ENCODE measurements at regions not wholly inside any gene's neighbourhood (a gene's known extent, or its start where the extent isn't known, plus 50 kb on each side); places are given as distances from the start of the nearest gene placed in this dataset.
A peak's percentile ranks its signal among the peaks of the same experiment; 100 is the strongest.

GRCh38 chr3:110620118-110620517, 451.5 kb upstream of the NECTIN3 start:
- H3K36me3 ChIP-seq (ENCODE audit: control insufficient read depth, insufficient read depth, low read length): no peaks in the 10 kb centered on the region
- H3K79me2 ChIP-seq (ENCODE audit: control insufficient read depth, insufficient read depth, low read length): no peaks in the 10 kb centered on the region
- no peak overlapping the region for H3K9ac ChIP-seq (ENCODE audit: insufficient read depth in 1 of 2, low read depth in 2 of 2, low read length in 2 of 2)
- no peaks in the 10 kb centered on the region for H3K27me3 ChIP-seq (ENCODE audit: control insufficient read depth in 2 of 2, insufficient read depth in 2 of 2, low read length in 2 of 2)
- no peak overlapping the region for H3K4me3 ChIP-seq
- H3K9me3 ChIP-seq (replicated peaks; ENCODE audit: control insufficient read depth, insufficient read depth, low read depth, low read length): no peaks in the 10 kb centered on the region
- CTCF ChIA-PET (ENCODE audit: low intra/inter-chr PET ratio): no interaction called here
- no peaks in the 10 kb centered on the region for H3K9me1 ChIP-seq (ENCODE audit: control insufficient read depth, insufficient read depth, low read length)
- TF ChIP-seq KDM1A (IDR thresholded peaks at IDR 0.05) (peak; percentile 18 to 37; a peak in 1 of 4 replicates), ARID1B (IDR thresholded peaks at IDR 0.05) (peak; percentile 79), MECOM (CRISPR knock-in tag; IDR thresholded peaks at IDR 0.05) (no peak), TAL1 (IDR thresholded peaks at IDR 0.05) (peak; percentile 77), STAT5A (IDR thresholded peaks at IDR 0.05; ENCODE audit: borderline replicate concordance, low read length) (0 out of 2 replicates have a peak, but pooled peaks have one; percentile 37), MTA2 (IDR thresholded peaks at IDR 0.05; ENCODE audit: low read depth) (peak; percentile 46; the same call in 1 of the 2 replicates), RFX1 (IDR thresholded peaks at IDR 0.05) (no peak), PML (IDR thresholded peaks at IDR 0.05; ENCODE audit: low read length) (peak; percentile 67; the same call in 1 of the 2 replicates), CHCHD3 (CRISPR knock-in tag; IDR thresholded peaks at IDR 0.05) (no peak), NCOR1 (IDR thresholded peaks at IDR 0.05) (peak; percentile 55), RCOR1 (IDR thresholded peaks at IDR 0.05; ENCODE audit: borderline replicate concordance in 1 of 2, low read depth in 2 of 2, low read length in 2 of 2) (0 out of 4 replicates have a peak, but pooled peaks of 1 of the 2 experiments have one; percentile 36), TRIM24 (IDR thresholded peaks at IDR 0.05) (peak in 1 of 2 experiments; percentile 30; a peak in 1 of 4 replicates), CBFA2T3 (IDR thresholded peaks at IDR 0.05) (peak; percentile 87), SOX6 (IDR thresholded peaks at IDR 0.05) (peak; percentile 12; the same call in 1 of the 2 replicates), SRSF1 (IDR thresholded peaks at IDR 0.05; ENCODE audit: low read depth, low read length) (no peak), MEIS2 (IDR thresholded peaks at IDR 0.05; ENCODE audit: partially characterized antibody) (peak; percentile 68), FOXA3 (CRISPR knock-in tag; conservative IDR thresholded peaks at IDR 0.05 in 1 of 2, IDR thresholded peaks at IDR 0.05 in 1 of 2) (no peak), CBFA2T2 (conservative IDR thresholded peaks at IDR 0.05) (peak; percentile 80), ZC3H8 (IDR thresholded peaks at IDR 0.05) (no peak), TCF3 (CRISPR knock-in tag; IDR thresholded peaks at IDR 0.05) (peak; percentile 73), NFIC (IDR thresholded peaks at IDR 0.05) (peak; percentile 36; the same call in 1 of the 2 replicates), ZNF239 (CRISPR knock-in tag; IDR thresholded peaks at IDR 0.05) (no peak), ATF6 (CRISPR knock-in tag; IDR thresholded peaks at IDR 0.05) (no peak), SMARCA4 (IDR thresholded peaks at IDR 0.05) (no peak), TEAD4 (IDR thresholded peaks at IDR 0.05; ENCODE audit: low read length) (peak; percentile 92), TEAD4 (CRISPR knock-in tag; IDR thresholded peaks at IDR 0.05; ENCODE audit: borderline replicate concordance) (no peak), KLF16 (IDR thresholded peaks at IDR 0.05) (peak; percentile 56; the same call in 1 of the 2 replicates)
- no peak overlapping the region for H3K4me2 ChIP-seq (ENCODE audit: insufficient read depth, low read length)
- in situ Hi-C loops (cut with MboI): no loop called here
- POLR2A ChIA-PET: no interaction called here
- BruUV-seq (replicated peaks): no TSS peak
- H3K27ac ChIP-seq (ENCODE audit: extremely low read depth, low read depth, low read length): no peak overlapping the region
- peak; percentile 58 for FAIRE-seq
- DNase-seq (ENCODE audit: extremely low read depth in 1 of 4, low spot score in 3 of 4): peak in 2 of 4 experiments; percentile 6 to 35
- peak; percentile 70 for ATAC-seq
- H2AFZ ChIP-seq (ENCODE audit: low read depth, low read length): no peak overlapping the region
- WGBS (ENCODE audit: insufficient coverage, low coverage, missing lambda C conversion rate): 5% methylated on average over 4 of the region's 4 CpGs
- H3K4me1 ChIP-seq (replicated peaks in 1 of 2; ENCODE audit: control insufficient read depth in 2 of 2, insufficient read depth in 2 of 2, low read length in 2 of 2): no peaks in the 10 kb centered on the region; a peak in 1 of 5 replicates
- H4K20me1 ChIP-seq (replicated peaks; ENCODE audit: control insufficient read depth, insufficient read depth, low read length): no peaks in the 10 kb centered on the region
- intact Hi-C loops (cut with micrococcal nuclease): loop anchor here (10.0 kb wide), 1 partner anchor 95 kb away; no protein-coding TSS in a partner anchor

Measured in K562 (cell line).